ENCODE measurements at regions not wholly inside any gene's neighbourhood (a gene's known extent, or its start where the extent isn't known, plus 50 kb on each side); places are given as distances from the start of the nearest gene placed in this dataset.
"Not testable (repeated sequence)": the region's sequence is repeated elsewhere in the genome, so short reads cannot be mapped to it uniquely, and the experiment has no call there.

DNA sequence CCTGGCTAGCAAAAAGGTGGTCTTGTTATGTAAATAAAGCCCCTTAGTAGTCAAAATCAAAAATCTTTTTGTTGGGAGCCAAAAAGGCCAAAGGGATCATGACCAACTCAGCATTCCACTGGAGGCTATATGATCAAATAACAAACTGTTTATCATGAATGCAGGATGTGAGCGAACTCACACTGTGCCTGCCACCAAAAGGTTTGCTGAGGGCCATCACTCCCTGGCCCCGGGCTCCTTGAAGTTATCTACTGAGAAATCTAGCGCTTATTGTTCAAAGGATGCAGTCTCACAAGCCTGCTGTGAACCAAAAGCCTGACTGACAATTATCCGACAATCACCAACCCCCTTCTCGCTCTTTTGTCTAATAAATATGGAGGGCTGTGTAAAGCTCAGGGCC is 107.2 kb upstream of the DDHD1 start:
- Histone ChIP-seq H3K27ac (no peak overlapping the region), H3K4me3 (no peak overlapping the region), H3K4me1 (no peaks in the 10 kb centered on the region), H3K9me3 (peaks cover 0 to 5% (median 0%) of the 10 kb centered on the region in 4 donors), H3K27me3 (no peaks in the 10 kb centered on the region), H3K36me3 (no peaks in the 10 kb centered on the region)
- DNase-seq: no peak
- intact Hi-C loops (cut with DNase I): no loop called here
- TF ChIP-seq EP300 (IDR thresholded peaks at IDR 0.05): no peak
- 79 to 92% methylated on average over 5 of the region's 5 CpGs for WGBS, 2 donors

- H3K27me3 ChIP-seq: no peaks in the 10 kb centered on the region
- TF ChIP-seq, protein P1, sequence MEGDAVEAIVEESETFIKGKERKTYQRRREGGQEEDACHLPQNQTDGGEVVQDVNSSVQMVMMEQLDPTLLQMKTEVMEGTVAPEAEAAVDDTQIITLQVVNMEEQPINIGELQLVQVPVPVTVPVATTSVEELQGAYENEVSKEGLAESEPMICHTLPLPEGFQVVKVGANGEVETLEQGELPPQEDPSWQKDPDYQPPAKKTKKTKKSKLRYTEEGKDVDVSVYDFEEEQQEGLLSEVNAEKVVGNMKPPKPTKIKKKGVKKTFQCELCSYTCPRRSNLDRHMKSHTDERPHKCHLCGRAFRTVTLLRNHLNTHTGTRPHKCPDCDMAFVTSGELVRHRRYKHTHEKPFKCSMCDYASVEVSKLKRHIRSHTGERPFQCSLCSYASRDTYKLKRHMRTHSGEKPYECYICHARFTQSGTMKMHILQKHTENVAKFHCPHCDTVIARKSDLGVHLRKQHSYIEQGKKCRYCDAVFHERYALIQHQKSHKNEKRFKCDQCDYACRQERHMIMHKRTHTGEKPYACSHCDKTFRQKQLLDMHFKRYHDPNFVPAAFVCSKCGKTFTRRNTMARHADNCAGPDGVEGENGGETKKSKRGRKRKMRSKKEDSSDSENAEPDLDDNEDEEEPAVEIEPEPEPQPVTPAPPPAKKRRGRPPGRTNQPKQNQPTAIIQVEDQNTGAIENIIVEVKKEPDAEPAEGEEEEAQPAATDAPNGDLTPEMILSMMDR (IDR thresholded peaks at IDR 0.05): no peak
- no peak for TF ChIP-seq POLR2A (IDR thresholded peaks at IDR 0.05)
- TF ChIP-seq EP300 (IDR thresholded peaks at IDR 0.05): no peak
- TF ChIP-seq POLR2AphosphoS5 (IDR thresholded peaks at IDR 0.05): no peak
- 77 to 89% methylated on average over 1 of the region's 1 CpG for WGBS, 2 donors
- H3K36me3 ChIP-seq: no peaks in the 10 kb centered on the region
- intact Hi-C loops (cut with DNase I): no loop called here
- H3K4me3 ChIP-seq: no peak overlapping the region
- peaks cover 0 to 1% (median 0%) of the 10 kb centered on the region in 4 donors for H3K9me3 ChIP-seq
- no peaks in the 10 kb centered on the region for H3K4me1 ChIP-seq
- DNase-seq: no peak
- no peak overlapping the region for H3K27ac ChIP-seq
These were observed 99.0 kb upstream of the DDHD1 start for GRCh38 chr14:53252141-53252540.

DNA sequence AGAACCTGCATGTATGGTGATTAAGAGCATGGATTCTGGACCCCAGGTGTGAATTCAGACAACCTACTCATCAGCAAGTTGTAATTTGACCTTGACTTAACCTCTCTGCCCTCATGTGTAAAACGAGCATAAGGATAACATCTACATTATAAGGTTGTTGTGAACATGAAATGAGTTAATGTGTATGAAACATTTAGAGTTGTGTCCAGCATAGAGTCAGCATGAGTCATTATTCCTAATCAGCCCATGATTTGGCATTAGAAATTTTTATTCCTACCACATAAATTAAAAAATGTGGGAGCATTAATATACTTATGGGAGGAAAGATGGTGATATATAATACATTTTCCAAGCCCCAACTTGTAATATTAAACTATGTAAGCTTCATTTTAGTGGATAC is 95.9 kb upstream of the DDHD1 start:
- DNase-seq: no peak
- Histone ChIP-seq H3K9me3 (no peaks in the 10 kb centered on the region), H3K27ac (no peak overlapping the region), H3K36me3 (no peaks in the 10 kb centered on the region), H3K4me3 (no peak overlapping the region), H3K27me3 (no peaks in the 10 kb centered on the region), H3K4me1 (no peaks in the 10 kb centered on the region)
- intact Hi-C loops (cut with DNase I): no loop called here
- 27 to 59% methylated on average over 1 of the region's 1 CpG for WGBS, 2 donors
- TF ChIP-seq POLR2AphosphoS5 (IDR thresholded peaks at IDR 0.05) (no peak), EP300 (IDR thresholded peaks at IDR 0.05) (no peak), POLR2A (IDR thresholded peaks at IDR 0.05) (no peak)
- TF ChIP-seq, protein P1 (IDR thresholded peaks at IDR 0.05): no peak

DNA sequence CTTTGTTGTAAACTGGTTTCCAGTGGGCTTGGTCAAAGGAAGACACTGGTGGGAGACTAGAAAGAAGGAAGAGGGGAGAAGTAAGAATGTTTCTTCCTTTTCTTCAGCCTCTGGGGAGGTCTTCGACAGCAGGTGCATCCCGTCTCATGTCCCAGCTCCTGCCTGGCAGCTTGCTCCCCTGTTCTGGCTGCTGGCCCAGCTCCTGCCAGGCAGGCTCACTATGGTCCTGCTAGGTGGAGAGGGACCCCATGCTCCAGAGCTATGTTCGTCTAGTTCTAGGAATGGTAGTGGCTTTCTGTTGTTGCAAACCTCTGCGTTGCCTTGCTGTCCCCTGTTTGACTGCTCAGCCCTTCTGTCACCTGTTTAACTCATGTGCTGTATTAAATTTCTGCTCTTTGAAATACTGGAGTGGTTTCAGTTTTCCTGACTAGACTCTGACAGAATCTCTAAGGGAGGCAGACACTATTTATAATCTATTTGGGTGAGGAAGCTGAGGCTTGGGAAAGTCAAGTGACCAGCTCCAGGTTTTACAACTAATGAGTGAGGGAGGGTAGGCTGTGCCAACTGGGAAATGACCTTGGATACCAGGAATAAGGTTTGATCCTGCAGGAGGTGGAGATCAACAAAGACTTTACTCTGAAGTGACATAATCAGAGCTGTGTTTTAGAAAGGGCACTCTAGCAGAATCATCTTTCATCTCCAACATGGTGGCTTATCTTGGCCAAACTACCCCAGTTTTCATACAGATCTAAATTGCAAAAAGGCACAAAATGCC is 94.7 kb upstream of the DDHD1 start:
- H3K27ac ChIP-seq: no peak overlapping the region

GRCh38 chr14:53242898-53243297 is 89.8 kb upstream of the DDHD1 start:
- intact Hi-C loops (cut with DNase I); H3K4me1 ChIP-seq; DNase-seq; H3K9me3 ChIP-seq; H3K27me3 ChIP-seq; H3K4me3 ChIP-seq; H3K36me3 ChIP-seq; H3K27ac ChIP-seq: not testable (repeated sequence)
- 94 to 97% methylated on average over 3 of the region's 3 CpGs for WGBS, 2 donors

More for the DNA sequence above, 94.7 kb upstream of the DDHD1 start:
- Histone ChIP-seq H3K36me3 (no peaks in the 10 kb centered on the region), H3K9me3 (no peaks in the 10 kb centered on the region), H3K4me3 (no peak overlapping the region), H3K4me1 (no peaks in the 10 kb centered on the region), H3K27me3 (no peaks in the 10 kb centered on the region)
- intact Hi-C loops (cut with DNase I): no loop called here
- WGBS, 2 donors: 81% methylated on average over 4 of the region's 4 CpGs
- no peak for DNase-seq
- TF ChIP-seq, protein P1 (IDR thresholded peaks at IDR 0.05): no peak
- TF ChIP-seq POLR2AphosphoS5 (IDR thresholded peaks at IDR 0.05): no peak
- no peak for TF ChIP-seq POLR2A (IDR thresholded peaks at IDR 0.05)
- TF ChIP-seq EP300 (IDR thresholded peaks at IDR 0.05): no peak

- H3K9me3 ChIP-seq: no peaks in the 10 kb centered on the region
- no peaks in the 10 kb centered on the region for H3K27me3 ChIP-seq
- no peak overlapping the region for H3K4me3 ChIP-seq
- H3K36me3 ChIP-seq: no peaks in the 10 kb centered on the region
- intact Hi-C loops (cut with DNase I): no loop called here
- no peaks in the 10 kb centered on the region for H3K4me1 ChIP-seq
- WGBS, 2 donors: 83 to 97% methylated on average over 1 of the region's 1 CpG
- DNase-seq: no peak
- no peak overlapping the region for H3K27ac ChIP-seq
- TF ChIP-seq POLR2A (IDR thresholded peaks at IDR 0.05) (no peak), EP300 (IDR thresholded peaks at IDR 0.05) (no peak), POLR2AphosphoS5 (IDR thresholded peaks at IDR 0.05) (no peak)
- TF ChIP-seq, protein P1 (IDR thresholded peaks at IDR 0.05): no peak
These were observed 84.4 kb upstream of the DDHD1 start for GRCh38 chr14:53237488-53237887.
